Smooth muscle cell (in vitro differentiated cells): ENCODE measurements at regions not wholly inside any gene's neighbourhood (a gene's known extent, or its start where the extent isn't known, plus 50 kb on each side); places are given as distances from the start of the nearest gene placed in this dataset.

Experiments
- DNase-seq: peaks from one replicate; lab custom pipeline; 2025; ENCODE audit not compliant: unreplicated experiment; lab: John Stamatoyannopoulos, UW
- H2AFZ ChIP-seq: fragments of 200-600 bp; sonication (generic); 2 replicates; pipeline ENCODE4 v1.6.0; 2016; ENCODE audit warnings: antibody characterized with exemption, low read depth, mild to moderate bottlenecking
- H3F3A ChIP-seq: fragments of 200-600 bp; sonication (generic); 2 replicates; pipeline ENCODE4 v1.6.0; 2017; ENCODE audit warnings: antibody characterized with exemption, low read depth
- H3K27ac ChIP-seq: fragments of 200-600 bp; sonication (generic); 2 replicates; pipeline ENCODE4 v1.5.1; 2016; ENCODE audit warnings: low read depth, mild to moderate bottlenecking
- H3K27me3 ChIP-seq: fragments of 200-600 bp; sonication (generic); 2 replicates; pipeline ENCODE4 v1.6.1; 2016; ENCODE audit warnings: low read depth, mild to moderate bottlenecking
- H3K36me3 ChIP-seq: fragments of 200-600 bp; sonication (generic); 2 replicates; pipeline ENCODE4 v1.5.1; 2016; ENCODE audit warnings: low read depth
- H3K4me1 ChIP-seq: fragments of 200-600 bp; sonication (generic); 2 replicates; pipeline ENCODE4 v1.5.1; 2016; ENCODE audit warnings: low read depth
- H3K4me2 ChIP-seq: fragments of 200-600 bp; sonication (generic); 2 replicates; pipeline ENCODE4 v1.6.0; 2016; ENCODE audit warnings: mild to moderate bottlenecking
- H3K4me3 ChIP-seq: fragments of 200-600 bp; sonication (generic); 2 replicates; pipeline ENCODE4 v1.5.1; 2016; ENCODE audit warnings: mild to moderate bottlenecking
- H3K79me2 ChIP-seq: fragments of 200-600 bp; sonication (generic); 2 replicates; pipeline ENCODE4 v1.6.0; 2016; ENCODE audit warnings: low read depth, mild to moderate bottlenecking
- H3K9ac ChIP-seq: fragments of 200-600 bp; sonication (generic); 2 replicates; pipeline ENCODE4 v1.6.0; 2016; ENCODE audit warnings: low read depth
- H3K9me3 ChIP-seq: fragments of 200-600 bp; sonication (generic); replicated peaks from 2 replicates; pipeline ENCODE4 v1.5.1; 2016; ENCODE audit warnings: low read depth
- H4K20me1 ChIP-seq: fragments of 200-600 bp; sonication (generic); 2 replicates; pipeline ENCODE4 v1.6.0; 2016; ENCODE audit warnings: low read depth
- WGBS: methylation state at CpG from one replicate; pipeline ENCODE4 v1.1.7; 2016; ENCODE audit warnings: low lambda C conversion rate; 5-methylcytosine and 5-hydroxymethylcytosine counted together
- TF ChIP-seq, protein P1 (sequence below): fragments of 200-600 bp; sonication (generic); IDR thresholded peaks from 2 replicates; pipeline ENCODE4 v1.5.1; 2017; ENCODE audit warnings: borderline replicate concordance, mild to moderate bottlenecking, antibody characterized with exemption; ENCODE audit not compliant: insufficient read depth, poor library complexity, severe bottlenecking

DNA sequence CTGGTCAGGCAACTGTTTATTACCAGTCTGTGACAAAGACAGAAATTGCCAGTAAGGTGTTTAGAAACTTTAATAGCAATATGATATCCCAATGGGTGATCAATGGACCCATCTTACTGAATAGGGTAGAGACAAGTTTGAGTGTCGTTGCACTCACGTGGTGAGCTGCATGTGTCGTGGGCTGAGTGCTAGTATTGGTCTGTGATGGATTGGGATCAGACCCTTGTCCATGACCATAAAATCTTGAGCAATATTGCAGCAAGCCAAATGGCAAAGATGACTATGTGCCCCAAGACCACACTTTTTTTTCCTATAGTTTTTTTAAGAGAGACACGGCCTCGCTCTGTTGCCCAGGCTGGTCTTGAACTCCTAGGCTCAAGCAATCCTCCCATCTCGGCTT lies 114.5 kb downstream of the PALM2AKAP2 start:
- H3K36me3 ChIP-seq = no peaks in the 10 kb centered on the region
- no peaks in the 10 kb centered on the region for H3K9me3 ChIP-seq
- H3F3A ChIP-seq = peaks cover 6% of the 10 kb centered on the region
- H3K79me2 ChIP-seq = no peaks in the 10 kb centered on the region
- H3K4me3 ChIP-seq = no peak overlapping the region
- DNase-seq = no peak
- no peak overlapping the region for H3K9ac ChIP-seq
- no peaks in the 10 kb centered on the region for H3K27me3 ChIP-seq
- no peak overlapping the region for H3K4me2 ChIP-seq
- no peaks in the 10 kb centered on the region for H3K4me1 ChIP-seq
- H2AFZ ChIP-seq = no peak overlapping the region
- WGBS = 92% methylated on average over 6 of the region's 6 CpGs
- H3K27ac ChIP-seq = peak overlapping the region; percentile 64
- TF ChIP-seq, protein P1, sequence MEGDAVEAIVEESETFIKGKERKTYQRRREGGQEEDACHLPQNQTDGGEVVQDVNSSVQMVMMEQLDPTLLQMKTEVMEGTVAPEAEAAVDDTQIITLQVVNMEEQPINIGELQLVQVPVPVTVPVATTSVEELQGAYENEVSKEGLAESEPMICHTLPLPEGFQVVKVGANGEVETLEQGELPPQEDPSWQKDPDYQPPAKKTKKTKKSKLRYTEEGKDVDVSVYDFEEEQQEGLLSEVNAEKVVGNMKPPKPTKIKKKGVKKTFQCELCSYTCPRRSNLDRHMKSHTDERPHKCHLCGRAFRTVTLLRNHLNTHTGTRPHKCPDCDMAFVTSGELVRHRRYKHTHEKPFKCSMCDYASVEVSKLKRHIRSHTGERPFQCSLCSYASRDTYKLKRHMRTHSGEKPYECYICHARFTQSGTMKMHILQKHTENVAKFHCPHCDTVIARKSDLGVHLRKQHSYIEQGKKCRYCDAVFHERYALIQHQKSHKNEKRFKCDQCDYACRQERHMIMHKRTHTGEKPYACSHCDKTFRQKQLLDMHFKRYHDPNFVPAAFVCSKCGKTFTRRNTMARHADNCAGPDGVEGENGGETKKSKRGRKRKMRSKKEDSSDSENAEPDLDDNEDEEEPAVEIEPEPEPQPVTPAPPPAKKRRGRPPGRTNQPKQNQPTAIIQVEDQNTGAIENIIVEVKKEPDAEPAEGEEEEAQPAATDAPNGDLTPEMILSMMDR = no peak
- peaks cover 8% of the 10 kb centered on the region for H4K20me1 ChIP-seq

DNA sequence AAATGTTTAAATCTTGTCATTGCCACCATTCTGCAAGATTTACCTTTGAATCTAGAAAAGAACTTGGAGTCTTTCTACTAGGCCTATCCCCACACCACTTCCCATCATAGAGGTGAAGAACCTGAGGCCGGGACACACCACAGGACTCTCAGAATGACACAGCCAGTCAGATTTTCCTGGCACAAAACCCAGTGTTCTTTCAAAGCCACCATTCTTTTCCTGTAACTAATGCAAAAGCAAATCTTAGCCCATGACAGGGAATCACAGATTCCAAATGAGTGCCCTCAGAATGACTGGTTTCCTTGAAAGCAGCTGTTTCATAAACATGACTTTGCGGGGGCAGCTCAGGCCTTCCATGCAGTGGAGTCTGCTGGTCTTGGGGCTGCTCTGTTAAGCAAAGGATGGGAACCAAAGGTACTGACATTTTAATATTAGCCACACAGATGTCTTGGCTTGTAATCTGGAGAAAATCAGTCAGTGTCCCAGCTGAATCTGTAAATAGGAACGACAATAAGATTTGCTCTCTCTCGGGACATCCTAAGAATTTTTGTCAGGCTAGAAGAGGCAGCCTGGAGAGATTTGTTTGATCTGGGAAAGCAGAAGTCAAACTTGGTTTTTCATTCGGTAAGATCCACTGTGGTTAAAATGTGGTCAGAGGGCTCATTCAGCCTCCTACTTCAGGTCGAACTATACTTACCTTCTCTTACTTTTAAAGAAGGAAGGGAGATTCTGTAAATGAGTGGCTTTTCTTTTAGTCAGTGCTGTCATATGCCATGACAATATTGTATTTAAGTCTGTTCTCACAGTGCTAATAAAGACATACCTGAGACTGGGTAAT lies 115.1 kb downstream of the PALM2AKAP2 start:
- no peak overlapping the region for H2AFZ ChIP-seq
- H3K4me2 ChIP-seq = no peak overlapping the region
- H3K9ac ChIP-seq = no peak overlapping the region
- no peaks in the 10 kb centered on the region for H3K79me2 ChIP-seq
- H3K27me3 ChIP-seq = no peaks in the 10 kb centered on the region
- H3K27ac ChIP-seq = peak overlapping the region; percentile 64
- H3F3A ChIP-seq = peaks cover 6% of the 10 kb centered on the region
- H3K36me3 ChIP-seq = no peaks in the 10 kb centered on the region
- H3K9me3 ChIP-seq = no peaks in the 10 kb centered on the region
- no peak overlapping the region for H3K4me3 ChIP-seq
- TF ChIP-seq, protein P1 = no peak
- DNase-seq = no peak
- H4K20me1 ChIP-seq = peaks cover 8% of the 10 kb centered on the region
- 68% methylated on average over 6 of the region's 6 CpGs for WGBS
- H3K4me1 ChIP-seq = no peaks in the 10 kb centered on the region

DNA sequence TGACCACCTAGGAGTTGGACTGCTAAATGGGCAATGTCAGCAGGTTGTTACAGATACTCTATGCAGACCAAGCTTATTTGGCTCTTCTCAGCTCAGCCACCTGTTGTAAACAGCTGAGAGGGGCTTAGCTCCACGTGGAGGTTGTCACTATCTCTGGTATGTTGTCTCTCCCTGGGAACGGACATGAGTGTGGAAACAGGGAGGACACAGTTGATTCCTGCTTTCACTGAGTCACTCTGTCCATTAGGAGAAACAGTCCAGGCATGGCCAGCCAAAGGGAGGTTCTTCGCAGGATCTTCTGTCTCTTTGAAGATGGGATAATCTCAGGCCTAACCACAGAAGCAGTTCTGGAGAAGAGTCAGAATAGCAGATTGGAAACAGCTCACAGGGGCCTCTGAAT lies 121.2 kb downstream of the PALM2AKAP2 start:
- no peak overlapping the region for H3K9ac ChIP-seq
- H3K27me3 ChIP-seq = no peaks in the 10 kb centered on the region
- no peaks in the 10 kb centered on the region for H3K9me3 ChIP-seq
- H3K4me2 ChIP-seq = peak overlapping the region; percentile 46
- H4K20me1 ChIP-seq = peaks cover 30% of the 10 kb centered on the region
- H3K27ac ChIP-seq = peak overlapping the region; percentile 45
- peaks cover 3% of the 10 kb centered on the region for H3F3A ChIP-seq
- H2AFZ ChIP-seq = no peak overlapping the region
- no peak overlapping the region for H3K4me3 ChIP-seq
- no peak for DNase-seq
- H3K79me2 ChIP-seq = no peaks in the 10 kb centered on the region
- 6% methylated on average over 3 of the region's 3 CpGs for WGBS
- no peaks in the 10 kb centered on the region for H3K36me3 ChIP-seq
- TF ChIP-seq, protein P1 = no peak
- H3K4me1 ChIP-seq = no peaks in the 10 kb centered on the region
